SK-N-MC (cell line): ENCODE measurements at regions not wholly inside any gene's neighbourhood (a gene's known extent, or its start where the extent isn't known, plus 50 kb on each side); places are given as distances from the start of the nearest gene placed in this dataset.
"Not testable (repeated sequence)": the region's sequence is repeated elsewhere in the genome, so short reads cannot be mapped to it uniquely, and the experiment has no call there.

Source experiments
- DNase-seq: peaks from one replicate; pipeline ENCODE4 v3.0.0-alpha.2; 2011; ENCODE audit warnings: low read depth, low spot score
- H3K27ac ChIP-seq: fragments of 200-600 bp; sonication (generic); 2 replicates; pipeline ENCODE4 v1.5.1; 2016; ENCODE audit warnings: mixed run types
- H3K36me3 ChIP-seq: fragments of 200-600 bp; sonication (generic); 2 replicates; pipeline ENCODE4 v1.6.1; 2017; ENCODE audit warnings: antibody characterized with exemption, low read length, mixed read lengths; ENCODE audit not compliant: insufficient read depth
- H3K4me3 ChIP-seq: fragments of 200-600 bp; sonication (generic); 2 replicates; pipeline ENCODE4 v1.5.1; 2016
- H3K9ac ChIP-seq: fragments of 200-600 bp; sonication (generic); 2 replicates; pipeline ENCODE4 v1.8.0; 2017; ENCODE audit warnings: mixed run types, mixed read lengths; ENCODE audit not compliant: insufficient read length
- H3K9me3 ChIP-seq: fragments of 200-600 bp; sonication (generic); 2 replicates; pipeline ENCODE4 v1.6.1; 2017; ENCODE audit warnings: low read depth, mild to moderate bottlenecking, antibody characterized with exemption, low read length, moderate library complexity, mixed read lengths
- EZH2 ChIP-seq: fragments of 200-600 bp; sonication (generic); IDR thresholded peaks from one replicate; pipeline ENCODE4 v1.6.1; 2017; ENCODE audit warnings: antibody characterized with exemption
- FOXP2 ChIP-seq: optimal IDR thresholded peaks from 2 replicates; pipeline ENCODE3; 2011; ENCODE audit warnings: mild to moderate bottlenecking, moderate library complexity; ENCODE audit not compliant: insufficient read depth; ENCODE audit errors: extremely low read length, control extremely low read depth
- POLR2AphosphoS5 ChIP-seq: IDR thresholded peaks from 2 replicates; pipeline ENCODE4 v1.6.1; 2012; ENCODE audit warnings: mild to moderate bottlenecking, low read depth, low read length, borderline replicate concordance

- DNase-seq = no peak
- no peak overlapping the region for H3K9ac ChIP-seq
- no peak overlapping the region for H3K4me3 ChIP-seq
- no peak overlapping the region for H3K27ac ChIP-seq
- no peaks in the 10 kb centered on the region for H3K36me3 ChIP-seq
- no peaks in the 10 kb centered on the region for H3K9me3 ChIP-seq
- TF ChIP-seq FOXP2 (no peak), EZH2 (no peak), POLR2AphosphoS5 (no peak)
Observed at GRCh38 chr9:82894961-82895821, 167.8 kb downstream of the RASEF start.

- Histone ChIP-seq H3K4me3 (no peak overlapping the region), H3K27ac (no peak overlapping the region), H3K9me3 (no peaks in the 10 kb centered on the region), H3K9ac (no peak overlapping the region), H3K36me3 (no peaks in the 10 kb centered on the region)
- DNase-seq = no peak
- TF ChIP-seq EZH2 = no peak
- no peak for TF ChIP-seq FOXP2
Observed at GRCh38 chr9:82895822-82896110, 167.2 kb downstream of the RASEF start.

- Histone ChIP-seq H3K27ac (no peak overlapping the region), H3K9me3 (no peaks in the 10 kb centered on the region), H3K9ac (no peak overlapping the region), H3K36me3 (no peaks in the 10 kb centered on the region), H3K4me3 (no peak overlapping the region)
- DNase-seq = no peak
- TF ChIP-seq POLR2AphosphoS5 (no peak), EZH2 (no peak), FOXP2 (no peak)
Observed at GRCh38 chr9:82903503-82903902, 159.4 kb downstream of the RASEF start.

GRCh38 chr9:82911996-82912395, 150.9 kb downstream of the RASEF start:
- Histone ChIP-seq H3K9ac (no peak overlapping the region), H3K9me3 (no peaks in the 10 kb centered on the region), H3K27ac (no peak overlapping the region), H3K4me3 (no peak overlapping the region), H3K36me3 (no peaks in the 10 kb centered on the region)
- TF ChIP-seq FOXP2 = no peak
- no peak for TF ChIP-seq POLR2AphosphoS5
- no peak for TF ChIP-seq EZH2
- no peak for DNase-seq

GRCh38 chr9:82912645-82913044, 150.3 kb downstream of the RASEF start:
- H3K9ac ChIP-seq = no peak overlapping the region
- DNase-seq = no peak
- no peak overlapping the region for H3K27ac ChIP-seq
- no peaks in the 10 kb centered on the region for H3K9me3 ChIP-seq
- no peaks in the 10 kb centered on the region for H3K36me3 ChIP-seq
- H3K4me3 ChIP-seq = no peak overlapping the region
- TF ChIP-seq POLR2AphosphoS5 (no peak), FOXP2 (no peak), EZH2 (no peak)

GRCh38 chr9:82916238-82916637, 146.7 kb downstream of the RASEF start:
- not testable (repeated sequence) for H3K4me3 ChIP-seq, H3K27ac ChIP-seq, H3K36me3 ChIP-seq, H3K9ac ChIP-seq, H3K9me3 ChIP-seq, DNase-seq

- TF ChIP-seq EZH2 (no peak), POLR2AphosphoS5 (no peak), FOXP2 (no peak)
- no peaks in the 10 kb centered on the region for H3K36me3 ChIP-seq
- H3K4me3 ChIP-seq = no peak overlapping the region
- H3K27ac ChIP-seq = no peak overlapping the region
- no peak overlapping the region for H3K9ac ChIP-seq
- DNase-seq = no peak
- no peaks in the 10 kb centered on the region for H3K9me3 ChIP-seq
Observed at GRCh38 chr9:82920154-82920553, 142.8 kb downstream of the RASEF start.

- H3K4me3 ChIP-seq = no peak overlapping the region
- no peak overlapping the region for H3K9ac ChIP-seq
- no peaks in the 10 kb centered on the region for H3K9me3 ChIP-seq
- no peaks in the 10 kb centered on the region for H3K36me3 ChIP-seq
- DNase-seq = no peak
- no peak overlapping the region for H3K27ac ChIP-seq
- TF ChIP-seq POLR2AphosphoS5 (no peak), EZH2 (no peak), FOXP2 (no peak)
Observed at GRCh38 chr9:82922686-82923085, 140.3 kb downstream of the RASEF start.

GRCh38 chr9:82923092-82923911, 139.6 kb downstream of the RASEF start:
- H3K4me3 ChIP-seq = no peak overlapping the region
- TF ChIP-seq POLR2AphosphoS5 (no peak), FOXP2 (no peak), EZH2 (no peak)
- DNase-seq = no peak

More at GRCh38 chr9:82923092-82923911, 139.6 kb downstream of the RASEF start:
- Histone ChIP-seq H3K36me3 (no peaks in the 10 kb centered on the region), H3K9ac (no peak overlapping the region), H3K27ac (no peak overlapping the region), H3K9me3 (no peaks in the 10 kb centered on the region)
